Fibroblast of lung (primary cell): ENCODE measurements at regions not wholly inside any gene's neighbourhood (a gene's known extent, or its start where the extent isn't known, plus 50 kb on each side); places are given as distances from the start of the nearest gene placed in this dataset.

ENCODE experiments used
- CTCF ChIP-seq, 2 donors: IDR thresholded peaks in 1 of 2; conservative IDR thresholded peaks in 1 of 2; 1 replicate in 1 of 2; 2 replicates in 1 of 2; pipeline ENCODE4 v1.5.1; 2011 to 2012; ENCODE audit warnings: low read length in 2 of 2, control low read depth in 1 of 2, inconsistent platforms in 1 of 2, low read depth in 1 of 2, mild to moderate bottlenecking in 1 of 2
- EZH2 ChIP-seq: IDR thresholded peaks from 2 replicates; pipeline ENCODE4 v1.5.1; 2012; ENCODE audit warnings: low read length, control low read depth, mild to moderate bottlenecking; ENCODE audit errors: missing control alignments

GRCh38 chr11:90822996-90823395 lies 600.1 kb upstream of the CHORDC1 start:
- TF ChIP-seq CTCF (conservative IDR thresholded peaks at IDR 0.05 in 1 of 2, IDR thresholded peaks at IDR 0.05 in 1 of 2; ENCODE audit: low read depth in 1 of 2, low read length in 2 of 2) = no peak
- no peak for TF ChIP-seq EZH2
